H9 (cell line): ENCODE measurements at regions not wholly inside any gene's neighbourhood (a gene's known extent, or its start where the extent isn't known, plus 50 kb on each side); places are given as distances from the start of the nearest gene placed in this dataset.

Experiments used
- DNase-seq: peaks from one replicate; pipeline ENCODE4 v3.0.0-alpha.2; 2017
- H2AFZ ChIP-seq: one replicate; pipeline ENCODE4 v1.6.1; 2013; ENCODE audit warnings: mild to moderate bottlenecking, low read length, control low read depth, moderate library complexity
- H2AK5ac ChIP-seq: 2 replicates; pipeline ENCODE4 v1.6.1; 2013; ENCODE audit warnings: low read length, control low read depth, mixed read lengths; ENCODE audit not compliant: insufficient read length
- H2BK120ac ChIP-seq: one replicate; pipeline ENCODE4 v1.6.1; 2013; ENCODE audit warnings: low read depth, mild to moderate bottlenecking, low read length, control low read depth, inconsistent platforms; ENCODE audit not compliant: poor library complexity, severe bottlenecking
- H2BK12ac ChIP-seq: 2 replicates; pipeline ENCODE4 v1.6.1; 2013; ENCODE audit warnings: low read length, control low read depth, mixed read lengths, low read depth; ENCODE audit not compliant: insufficient read length
- H2BK15ac ChIP-seq: 2 replicates; pipeline ENCODE4 v1.6.1; 2013; ENCODE audit warnings: low read depth, low read length, control low read depth
- H2BK20ac ChIP-seq: one replicate; pipeline ENCODE4 v1.6.1; 2013; ENCODE audit warnings: low read depth, mild to moderate bottlenecking, low read length, control low read depth, inconsistent platforms; ENCODE audit not compliant: poor library complexity, severe bottlenecking
- H2BK5ac ChIP-seq: 2 replicates; pipeline ENCODE4 v1.6.1; 2013; ENCODE audit warnings: low read length, control low read depth, mixed read lengths; ENCODE audit not compliant: insufficient read length
- H3K14ac ChIP-seq: 2 replicates; pipeline ENCODE4 v1.6.1; 2013; ENCODE audit warnings: low read length, control low read depth; ENCODE audit not compliant: insufficient read depth
- H3K18ac ChIP-seq: 2 replicates; pipeline ENCODE4 v1.6.1; 2013; ENCODE audit warnings: low read depth, mild to moderate bottlenecking, mixed read lengths, low read length, control low read depth; ENCODE audit not compliant: insufficient read length
- H3K23ac ChIP-seq: 2 replicates; pipeline ENCODE4 v1.6.1; 2013; ENCODE audit warnings: low read length, control low read depth, mixed read lengths, low read depth; ENCODE audit not compliant: insufficient read length
- H3K23me2 ChIP-seq: 2 replicates; pipeline ENCODE4 v1.6.1; 2013; ENCODE audit warnings: low read depth, mild to moderate bottlenecking, mixed read lengths, low read length, control low read depth; ENCODE audit not compliant: insufficient read length, poor library complexity, severe bottlenecking
- H3K27ac ChIP-seq: 2 replicates; pipeline ENCODE4 v1.5.1; 2013; ENCODE audit warnings: low read length, control low read depth, mixed read lengths, low read depth; ENCODE audit not compliant: insufficient read length
- H3K27me3 ChIP-seq: 2 replicates; pipeline ENCODE4 v1.6.1; 2013; ENCODE audit warnings: low read length, control low read depth, inconsistent platforms; ENCODE audit not compliant: insufficient read depth
- H3K4ac ChIP-seq: 2 replicates; pipeline ENCODE4 v1.6.1; 2013; ENCODE audit warnings: low read depth, mild to moderate bottlenecking, control low read depth, inconsistent platforms, low read length, moderate library complexity
- H3K4me1 ChIP-seq: 2 replicates; pipeline ENCODE4 v1.6.1; 2013; ENCODE audit warnings: low read length, control low read depth, inconsistent platforms; ENCODE audit not compliant: insufficient read depth
- H3K4me2 ChIP-seq: 2 replicates; pipeline ENCODE4 v1.6.1; 2013; ENCODE audit warnings: low read length, control low read depth, mixed read lengths; ENCODE audit not compliant: insufficient read length, insufficient read depth
- H3K56ac ChIP-seq: 2 replicates; pipeline ENCODE4 v1.6.1; 2013; ENCODE audit warnings: low read depth, mild to moderate bottlenecking, mixed read lengths, low read length, control low read depth; ENCODE audit not compliant: insufficient read length
- H3K79me1 ChIP-seq: 2 replicates; pipeline ENCODE4 v1.6.1; 2013; ENCODE audit warnings: low read depth, mild to moderate bottlenecking, moderate library complexity, low read length, control low read depth, inconsistent platforms; ENCODE audit not compliant: insufficient read depth, poor library complexity, severe bottlenecking
- H3K79me2 ChIP-seq: 2 replicates; pipeline ENCODE4 v1.6.1; 2013; ENCODE audit warnings: low read length, control low read depth, inconsistent platforms; ENCODE audit not compliant: insufficient read depth
- H3K9ac ChIP-seq: 2 replicates; pipeline ENCODE4 v1.6.1; 2013; ENCODE audit warnings: low read length, control low read depth, mixed read lengths; ENCODE audit not compliant: insufficient read length; ENCODE audit errors: extremely low read depth
- H3K9me3 ChIP-seq: one replicate; pipeline ENCODE4 v1.6.1; 2013; ENCODE audit warnings: low read depth, low read length, inconsistent platforms; ENCODE audit not compliant: control insufficient read depth
- H3T11ph ChIP-seq: one replicate; pipeline ENCODE4 v1.6.1; 2013; ENCODE audit warnings: mild to moderate bottlenecking, low read length, control low read depth, inconsistent platforms
- H4K20me1 ChIP-seq: one replicate; pipeline ENCODE4 v1.6.1; 2013; ENCODE audit not compliant: control insufficient read depth, insufficient read length, insufficient read depth
- H4K5ac ChIP-seq: 2 replicates; pipeline ENCODE4 v1.6.1; 2013; ENCODE audit warnings: low read depth, mild to moderate bottlenecking, mixed read lengths, low read length, control low read depth; ENCODE audit not compliant: insufficient read length
- H4K8ac ChIP-seq: replicated peaks from 2 replicates; pipeline ENCODE4 v1.6.1; 2013; ENCODE audit warnings: low read length, control low read depth, mixed read lengths, low read depth; ENCODE audit not compliant: insufficient read length
- H4K91ac ChIP-seq: 2 replicates; pipeline ENCODE4 v1.6.1; 2013; ENCODE audit warnings: low read depth, mild to moderate bottlenecking, moderate library complexity, mixed read lengths, low read length, control low read depth; ENCODE audit not compliant: insufficient read length
- H3K27ac Mint-ChIP-seq, 3 experiments: 2 replicates in 2 of 3; 3 replicates in 1 of 3; pipeline ENCODE4 v1.8.0; 2020 to 2021; ENCODE audit warnings: mixed read lengths in 3 of 3, mild to moderate bottlenecking in 1 of 3, moderate library complexity in 1 of 3
- H3K27me3 Mint-ChIP-seq: 2 replicates; pipeline ENCODE4 v1.8.0; 2021; ENCODE audit warnings: low read depth, mild to moderate bottlenecking, moderate library complexity, mixed read lengths
- H3K36me3 Mint-ChIP-seq, 3 experiments: 2 replicates in 2 of 3; 3 replicates in 1 of 3; pipeline ENCODE4 v1.8.0; 2020 to 2021; ENCODE audit warnings: low read depth in 3 of 3, mixed read lengths in 3 of 3; ENCODE audit not compliant: insufficient read depth in 1 of 3
- H3K4me1 Mint-ChIP-seq, 2 experiments: 2 replicates each; pipeline ENCODE4 v1.8.0; 2020; ENCODE audit warnings: mixed read lengths in 2 of 2
- H3K4me3 Mint-ChIP-seq, 2 experiments: 2 replicates in 1 of 2; 3 replicates in 1 of 2; pipeline ENCODE4 v1.8.0; 2020 to 2021; ENCODE audit warnings: mild to moderate bottlenecking in 2 of 2, mixed read lengths in 2 of 2, moderate library complexity in 1 of 2
- H3K9me3 Mint-ChIP-seq, 2 experiments: 2 replicates in 1 of 2; 3 replicates in 1 of 2; pipeline ENCODE4 v1.8.0; 2020; ENCODE audit warnings: mild to moderate bottlenecking in 2 of 2, mixed read lengths in 2 of 2, moderate library complexity in 1 of 2
- CTCF ChIP-seq: fragments of 200-600 bp; sonication (generic); conservative IDR thresholded peaks from 3 replicates; pipeline ENCODE4 v1.8.0; 2021; ENCODE audit warnings: antibody characterized with exemption, mild to moderate bottlenecking
- WGBS: extraction: QIAGEN DNeasy Blood & Tissue Kit; methylation state at CpG from one replicate; pipeline ENCODE4 v1.1.7; 2013; ENCODE audit warnings: missing lambda C conversion rate, low lambda C conversion rate, mixed read lengths; ENCODE audit not compliant: insufficient read length; ENCODE audit errors: extremely low coverage; 5-methylcytosine and 5-hydroxymethylcytosine counted together

- Histone ChIP-seq H4K20me1 (no peaks in the 10 kb centered on the region), H3K9me3 (no peaks in the 10 kb centered on the region), H3K14ac (no peak overlapping the region), H2BK20ac (no peak overlapping the region), H3K79me2 (no peaks in the 10 kb centered on the region), H3K56ac (no peak overlapping the region), H3K4me2 (no peak overlapping the region), H4K5ac (no peak overlapping the region), H2BK120ac (no peak overlapping the region), H3K18ac (no peak overlapping the region), H4K91ac (no peak overlapping the region), H3K9ac (no peak overlapping the region), H2BK5ac (no peak overlapping the region), H3K27ac (no peak overlapping the region), H3T11ph (no peak overlapping the region), H2AFZ (no peak overlapping the region), H3K79me1 (no peaks in the 10 kb centered on the region), H2BK15ac (no peak overlapping the region), H2BK12ac (no peak overlapping the region), H3K23ac (no peak overlapping the region), H3K4me1 (no peaks in the 10 kb centered on the region), H4K8ac (no peak overlapping the region), H3K4ac (no peak overlapping the region), H3K27me3 (no peaks in the 10 kb centered on the region), H2AK5ac (no peak overlapping the region), H3K23me2 (no peaks in the 10 kb centered on the region)
- Mint-ChIP-seq H3K27ac (no peak overlapping the region), H3K4me3 (no peak overlapping the region), H3K27me3 (no peaks in the 10 kb centered on the region), H3K36me3 (peaks cover 2 to 10% (median 4%) of the 10 kb centered on the region in 3 experiments; a peak in 5 of 7 replicates), H3K9me3 (peaks cover 5 to 9% of the 10 kb centered on the region in 2 experiments), H3K4me1 (peaks cover 6% of the 10 kb centered on the region in 2 experiments; a peak in 3 of 4 replicates)
- no CpG with 5 or more reads among the region's 8 CpGs for WGBS
- DNase-seq, result no peak
- no peak for TF ChIP-seq CTCF
Measured at GRCh38 chr6:155517294-155517693, 61.7 kb upstream of the NOX3 start.
